CD4-positive, alpha-beta T cell treated with Interleukin-2 at 100 ng/mL for 4 hours (primary cell): ENCODE measurements at regions not wholly inside any gene's neighbourhood (a gene's known extent, or its start where the extent isn't known, plus 50 kb on each side); places are given as distances from the start of the nearest gene placed in this dataset.

ENCODE experiments used
- DNase-seq: peaks from one replicate; pipeline ENCODE4 v3.0.0-alpha.2; 2020; ENCODE audit warnings: low spot score

- no peak for DNase-seq
Measured at GRCh38 chr22:22093743-22094142, 111.2 kb upstream of the TOP3B start.

DNA sequence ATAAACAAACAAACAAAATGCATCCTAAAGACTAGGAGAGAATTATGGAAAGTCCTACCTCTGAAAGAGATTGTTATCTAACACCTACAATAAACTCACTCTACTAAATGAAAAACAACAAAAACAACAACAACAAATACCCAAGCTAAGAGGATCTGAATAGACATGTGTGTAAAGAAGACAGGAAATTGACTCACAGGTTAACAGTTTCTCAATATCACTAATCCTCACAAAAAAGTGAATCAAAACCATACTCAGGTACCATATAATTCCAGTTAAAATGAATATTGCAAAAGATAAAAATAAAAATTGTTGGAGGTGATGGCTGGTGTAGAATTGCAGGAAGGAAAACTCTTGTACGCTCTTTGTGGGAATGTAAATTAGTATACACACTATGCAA is 110.4 kb upstream of the TOP3B start:
- no peak for DNase-seq

- no peak for DNase-seq
Measured at GRCh38 chr22:22092101-22092500, 109.5 kb upstream of the TOP3B start.

GRCh38 chr22:22091400-22091878 is 108.9 kb upstream of the TOP3B start:
- no peak for DNase-seq

GRCh38 chr22:22090650-22091399 is 108.2 kb upstream of the TOP3B start:
- no peak for DNase-seq

GRCh38 chr22:22089459-22090308 is 107.1 kb upstream of the TOP3B start:
- no peak for DNase-seq

DNA sequence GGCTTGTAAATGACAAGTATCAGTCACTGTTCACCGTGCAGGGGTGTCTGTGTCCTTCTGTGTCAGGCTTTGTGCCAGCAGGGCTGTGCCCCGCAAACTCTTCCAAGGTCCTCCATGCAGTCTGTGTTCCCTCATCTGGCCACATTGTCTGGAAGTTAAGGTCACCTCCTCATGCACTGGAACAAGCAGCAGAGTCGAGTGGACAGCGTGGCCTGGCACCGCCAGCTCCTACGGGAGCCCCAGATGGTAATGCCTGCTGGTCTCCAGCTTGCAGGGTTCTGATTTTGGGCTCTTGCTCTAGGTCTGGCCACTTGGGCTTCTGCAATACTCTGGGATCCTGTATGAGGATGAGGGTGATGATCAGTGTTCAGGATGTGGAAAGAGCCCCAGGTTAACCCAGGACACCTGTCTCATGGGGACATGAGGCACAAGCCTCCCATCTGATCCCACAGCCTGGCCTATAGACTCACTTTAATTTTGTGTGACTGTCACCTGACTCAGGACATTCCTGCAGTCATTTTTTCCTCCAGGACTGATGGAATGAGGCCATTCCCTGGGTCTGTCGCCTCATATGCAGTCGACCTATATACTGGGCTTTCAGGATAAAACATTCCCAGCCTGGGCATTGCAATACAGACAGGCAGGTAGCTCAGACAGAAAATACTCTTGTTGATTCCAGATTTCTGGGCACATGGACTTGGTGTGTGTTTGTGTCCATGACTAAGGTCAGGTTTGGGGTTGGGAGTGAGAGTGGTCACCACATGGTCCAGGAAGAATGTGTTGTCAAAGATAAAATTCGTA is 106.3 kb upstream of the TOP3B start:
- DNase-seq: no peak

DNA sequence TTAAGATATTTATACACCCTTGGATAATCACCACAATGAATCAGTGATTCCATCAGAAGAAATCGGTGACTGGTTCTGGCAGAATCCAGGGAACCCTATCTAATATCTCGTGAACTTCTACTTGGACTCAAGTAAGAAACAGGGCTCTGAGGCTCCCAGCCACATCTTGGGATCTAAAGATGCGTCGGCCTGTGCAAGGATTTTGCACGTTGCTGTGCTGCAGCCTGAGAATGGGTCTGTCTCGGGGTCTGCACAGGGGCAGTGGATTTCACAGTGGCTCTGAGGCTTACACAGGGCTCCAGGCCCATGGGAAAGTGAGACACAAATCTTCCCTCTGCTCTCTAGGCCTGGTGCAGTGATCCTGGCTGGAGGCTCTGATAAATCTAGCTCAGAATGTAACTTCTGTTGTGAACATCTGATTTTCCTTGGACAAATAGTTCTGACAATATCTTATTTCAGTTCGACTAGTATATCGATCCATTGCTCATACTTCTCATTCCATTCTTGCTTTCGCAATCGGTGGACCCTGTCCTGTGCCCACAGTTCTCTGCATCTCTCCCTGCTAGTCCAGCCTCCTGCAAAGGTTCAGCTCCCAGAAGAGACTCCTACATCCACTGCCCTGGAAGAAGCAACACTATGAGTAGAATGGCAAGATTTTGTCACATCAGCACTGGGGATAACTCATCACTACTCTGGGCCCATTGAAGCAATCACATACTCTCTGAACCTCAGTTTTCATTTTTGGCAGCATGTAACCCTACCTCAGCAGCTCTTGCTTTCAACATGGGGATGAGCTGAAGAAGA is 105.5 kb upstream of the TOP3B start:
- DNase-seq: no peak

DNA sequence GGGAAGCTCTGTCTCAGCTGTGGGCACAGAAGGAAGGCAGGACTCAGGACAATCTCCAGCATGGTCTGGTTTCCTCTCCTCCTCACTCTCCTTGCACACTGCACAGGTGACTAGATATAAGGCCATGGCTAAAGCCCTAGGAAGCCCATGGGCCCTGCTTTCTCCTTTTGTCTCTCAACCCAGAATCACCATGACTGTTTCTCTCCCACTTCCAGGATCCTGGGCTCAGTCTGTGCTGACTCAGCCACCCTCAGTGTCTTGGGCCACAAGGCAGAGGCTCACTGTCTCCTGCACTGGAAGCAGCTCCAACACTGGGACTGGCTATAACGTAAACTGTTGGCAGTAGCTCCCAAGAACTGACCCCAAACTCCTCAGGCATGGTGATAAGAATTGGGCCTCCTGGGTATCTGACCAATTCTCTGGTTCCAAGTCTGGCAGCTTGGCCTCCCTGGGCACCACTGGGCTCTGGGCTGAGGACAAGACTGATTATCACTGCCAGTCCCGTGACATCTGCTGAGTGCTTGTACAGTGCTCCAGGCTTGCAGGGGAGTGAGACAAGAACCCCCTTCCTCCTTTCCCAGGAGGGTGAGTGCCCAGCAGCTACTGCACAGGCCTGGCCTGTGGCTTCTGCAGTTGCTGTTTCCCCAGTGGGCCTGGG is 104.0 kb upstream of the TOP3B start:
- DNase-seq: no peak

DNA sequence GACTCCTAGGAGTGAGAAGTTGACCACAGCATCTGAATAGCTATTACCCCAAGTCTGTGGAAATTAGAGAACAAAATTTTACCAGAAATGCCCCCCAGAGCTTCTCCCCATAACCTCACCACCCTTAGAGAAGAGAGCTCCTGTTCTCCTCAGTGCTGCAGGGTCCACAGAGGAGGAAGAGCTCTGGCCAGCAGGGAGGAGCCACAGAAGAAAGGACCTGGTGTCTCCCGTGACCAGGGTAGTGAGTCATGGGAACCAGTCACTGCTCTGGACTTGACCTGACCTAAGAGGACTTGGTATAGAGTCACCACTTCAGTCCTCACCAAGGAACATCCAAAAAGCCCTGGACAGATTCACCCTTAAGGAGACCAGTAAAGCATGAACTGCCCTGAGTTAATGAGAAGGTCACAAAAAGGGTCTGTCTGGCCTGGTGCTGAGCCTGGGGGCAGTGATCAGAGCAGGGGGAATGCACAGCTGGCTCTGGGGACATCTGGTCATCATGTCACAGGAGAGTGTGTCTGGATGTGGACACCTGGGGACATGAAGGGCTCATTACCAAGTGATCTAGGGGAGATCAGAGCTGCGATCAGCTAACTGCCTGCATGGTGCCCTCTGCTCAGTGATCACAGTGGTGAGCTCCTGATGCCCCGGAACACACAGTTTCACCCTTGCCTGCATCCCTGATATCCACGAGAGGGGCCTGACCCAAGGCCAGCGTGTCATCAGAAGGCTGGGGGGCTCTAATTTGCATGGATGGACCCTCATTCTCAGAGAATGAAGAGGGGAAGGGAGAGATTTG is 103.3 kb upstream of the TOP3B start:
- DNase-seq: no peak

DNA sequence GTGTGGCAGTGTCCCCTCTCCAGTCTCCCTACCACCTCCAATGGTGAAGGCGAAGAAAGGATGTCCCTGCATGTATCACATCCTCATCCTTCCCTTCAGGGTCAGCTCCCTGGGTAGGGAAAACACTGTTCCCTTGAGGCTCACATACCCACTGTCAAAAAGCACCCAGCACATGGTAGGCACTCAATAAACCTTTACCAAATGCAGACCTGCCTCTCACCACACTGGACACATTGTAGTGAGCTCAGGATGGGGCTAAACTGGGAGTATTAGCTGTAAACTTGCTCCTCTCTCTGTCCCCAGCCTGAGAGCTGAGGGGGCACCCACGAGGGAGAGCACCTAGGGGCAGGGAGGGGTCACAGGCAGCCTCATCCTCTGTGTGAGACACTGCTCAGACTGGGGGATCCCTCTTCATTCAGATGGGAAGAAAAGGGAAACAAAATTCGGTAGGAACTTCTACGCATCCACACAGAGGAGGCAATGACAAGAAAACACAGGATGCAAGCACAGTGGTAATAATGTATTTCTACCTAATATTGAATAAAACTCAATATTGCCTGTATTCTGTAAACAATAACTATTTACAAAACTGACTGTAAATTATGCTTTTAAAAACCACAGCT is 101.6 kb upstream of the TOP3B start:
- DNase-seq: no peak

DNA sequence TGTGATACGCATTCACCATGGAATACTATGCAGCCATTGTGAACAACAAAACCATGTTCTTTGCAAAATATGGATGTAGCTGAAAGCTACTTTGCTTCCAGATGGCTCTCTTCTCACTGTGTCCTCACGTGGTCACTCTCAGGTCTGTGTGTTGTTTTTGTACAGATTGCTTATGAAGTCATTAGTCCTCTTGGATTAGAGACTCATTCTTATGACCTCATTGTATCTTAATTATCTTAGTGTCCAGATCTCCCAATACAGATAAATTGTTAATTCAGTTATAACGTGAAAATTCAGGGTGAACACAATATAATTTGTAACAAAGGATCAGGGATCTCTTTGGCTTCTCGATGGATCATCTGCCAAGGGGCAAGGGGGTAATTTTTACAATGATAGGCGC is 100.4 kb upstream of the TOP3B start:
- DNase-seq: no peak

DNA sequence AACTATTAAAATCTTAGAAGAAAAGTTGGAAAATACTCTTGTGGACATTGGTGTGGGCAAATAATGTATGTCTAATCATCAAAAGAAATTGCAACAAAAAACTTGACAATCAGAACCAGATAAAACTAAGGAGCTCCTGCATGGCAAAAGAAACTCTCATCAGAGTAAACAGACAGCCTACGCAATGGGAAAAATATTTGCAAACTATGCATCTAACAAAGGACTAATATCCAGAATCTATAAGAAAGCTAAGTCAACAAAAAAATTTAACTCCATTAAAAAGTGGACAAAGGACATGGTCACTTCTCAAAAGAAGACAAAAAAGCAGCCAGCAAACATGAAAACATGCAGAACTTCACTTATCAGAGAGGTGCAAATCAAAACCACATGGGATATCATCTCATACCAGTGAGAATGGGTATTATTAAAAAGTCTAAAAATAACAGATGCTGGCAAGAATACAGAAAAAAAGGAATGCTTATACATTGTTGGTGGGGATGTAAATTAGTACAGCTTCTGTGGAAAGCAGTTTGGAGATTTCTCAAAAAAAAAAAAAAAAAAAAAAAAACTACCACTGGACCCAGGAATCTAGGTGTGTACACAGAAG is 99.7 kb upstream of the TOP3B start:
- no peak for DNase-seq

GRCh38 chr22:22080270-22080669 is 97.7 kb upstream of the TOP3B start:
- DNase-seq: no peak

DNA sequence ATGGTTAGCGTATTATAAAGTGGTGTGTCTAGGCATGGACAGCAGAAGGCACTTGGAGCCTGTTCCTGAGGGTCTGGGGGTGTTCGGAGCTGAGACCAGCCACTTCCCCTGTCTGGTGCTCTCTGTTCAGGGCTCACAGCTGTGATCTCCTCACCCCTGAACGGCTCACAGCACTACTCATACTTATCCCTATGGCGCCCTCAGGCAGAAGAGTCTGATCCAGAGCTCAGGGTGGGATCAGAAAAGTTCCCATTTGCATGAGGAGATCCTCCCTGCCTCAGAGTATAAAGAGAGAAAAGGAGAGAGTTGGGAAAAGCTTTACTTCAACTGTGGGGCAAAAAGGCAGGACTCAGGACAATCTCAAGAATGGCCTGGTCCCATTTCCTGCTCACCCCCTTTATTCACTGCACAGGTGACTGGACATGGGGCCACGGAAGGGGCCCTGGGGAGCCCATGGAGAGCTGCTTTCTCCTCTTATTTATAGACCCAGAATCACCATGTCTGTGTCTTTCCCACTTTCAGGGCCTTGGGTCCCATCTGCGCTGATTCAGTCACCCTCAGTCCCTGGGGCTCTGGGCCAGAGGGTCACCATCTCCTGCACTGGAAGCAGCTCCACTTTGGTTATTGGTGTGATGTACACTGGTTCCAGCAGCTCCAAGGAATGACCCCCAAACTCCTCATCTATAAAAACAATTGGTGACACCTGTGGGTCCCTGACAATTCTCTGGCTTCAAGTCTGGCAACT is 97.0 kb upstream of the TOP3B start:
- no peak for DNase-seq

DNA sequence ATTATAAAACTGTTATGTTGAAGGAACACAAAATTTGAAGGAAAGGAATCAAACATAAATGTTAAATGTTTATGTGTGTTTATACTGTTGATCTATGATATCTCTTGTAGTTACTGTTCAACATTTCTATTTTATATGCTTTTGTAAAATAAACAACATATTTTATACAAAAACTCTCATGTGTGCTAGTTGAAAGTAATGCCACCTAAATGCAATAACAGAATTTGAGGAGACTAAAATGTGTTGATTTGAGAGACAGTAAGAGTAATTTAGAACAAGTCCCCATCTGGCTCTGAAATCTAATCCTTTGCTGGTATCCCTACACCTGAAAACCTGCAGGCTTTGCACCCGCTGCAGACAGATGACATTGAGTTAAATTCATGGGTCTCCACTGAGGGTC is 95.7 kb upstream of the TOP3B start:
- no peak for DNase-seq

GRCh38 chr22:22076932-22077703 is 94.5 kb upstream of the TOP3B start:
- no peak for DNase-seq

DNA sequence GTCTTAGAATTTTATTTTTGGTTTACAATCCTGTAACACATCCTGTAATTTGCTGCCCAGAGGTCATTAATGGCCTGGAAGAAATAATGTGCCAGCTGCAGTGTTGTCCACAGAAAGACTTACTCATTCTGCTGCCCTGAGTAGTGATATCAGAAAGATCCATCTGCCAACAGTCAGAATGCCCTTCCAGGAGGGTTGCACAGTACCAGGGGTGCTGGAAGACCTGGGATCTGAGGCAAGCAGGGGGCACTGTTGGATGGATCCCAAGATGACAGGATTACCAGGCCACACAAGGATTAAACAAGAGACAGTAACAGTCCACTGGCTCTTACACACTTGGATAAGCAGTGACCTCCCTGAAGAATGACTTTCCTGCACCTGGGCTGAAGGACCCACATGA is 93.8 kb upstream of the TOP3B start:
- DNase-seq: no peak
